SK-N-SH (cell line): ENCODE measurements at regions not wholly inside any gene's neighbourhood (a gene's known extent, or its start where the extent isn't known, plus 50 kb on each side); places are given as distances from the start of the nearest gene placed in this dataset.

Experiments
- EZH2phosphoT487 ChIP-seq: fragments of 200-600 bp; sonication (generic); IDR thresholded peaks from 2 replicates; pipeline ENCODE4 v1.6.1; 2017; ENCODE audit warnings: low read depth, mixed run types, mild to moderate bottlenecking, antibody characterized with exemption, moderate library complexity, borderline replicate concordance
- MEF2A ChIP-seq: IDR thresholded peaks from 2 replicates; pipeline ENCODE4 v1.4.0; 2012; ENCODE audit warnings: low read depth, borderline replicate concordance
- MXI1 ChIP-seq: IDR thresholded peaks from 2 replicates; pipeline ENCODE4 v1.6.1; 2012; ENCODE audit warnings: mild to moderate bottlenecking, low read depth, low read length, improper control_type of control experiment
- NFIC ChIP-seq: IDR thresholded peaks from 2 replicates; pipeline ENCODE4 v1.4.0; 2012; ENCODE audit warnings: borderline replicate concordance
- POLR2AphosphoS5 ChIP-seq: IDR thresholded peaks from 2 replicates; pipeline ENCODE4 v1.6.1; 2012; ENCODE audit warnings: low read depth, low read length
- RAD21 ChIP-seq: IDR thresholded peaks from 2 replicates; pipeline ENCODE4 v1.6.1; 2012; ENCODE audit warnings: mild to moderate bottlenecking, low read length
- RCOR1 ChIP-seq: fragments of 150-350 bp; IDR thresholded peaks from 2 replicates; pipeline ENCODE4 v1.6.1; 2017; ENCODE audit warnings: antibody characterized with exemption, low read length
- REST ChIP-seq: IDR thresholded peaks from 2 replicates; pipeline ENCODE4 v1.6.1; 2012; ENCODE audit warnings: mild to moderate bottlenecking, low read depth, low read length, moderate library complexity
- SIN3A ChIP-seq: IDR thresholded peaks from 2 replicates; pipeline ENCODE4 v1.6.1; 2012; ENCODE audit warnings: low read depth, mild to moderate bottlenecking, low read length, moderate library complexity, borderline replicate concordance
- TEAD4 ChIP-seq: IDR thresholded peaks from 2 replicates; pipeline ENCODE4 v1.4.0; 2012; ENCODE audit warnings: mild to moderate bottlenecking, borderline replicate concordance; ENCODE audit not compliant: insufficient read depth
- USF2 ChIP-seq: fragments of 150-350 bp; IDR thresholded peaks from 2 replicates; pipeline ENCODE4 v1.6.1; 2017; ENCODE audit warnings: antibody characterized with exemption, low read length, low read depth, borderline replicate concordance
- TF ChIP-seq, protein P1 (sequence below): fragments of 200-600 bp; sonication (generic); IDR thresholded peaks from 2 replicates; pipeline ENCODE4 v1.6.1; 2017; ENCODE audit warnings: antibody characterized with exemption, mild to moderate bottlenecking, moderate library complexity

DNA sequence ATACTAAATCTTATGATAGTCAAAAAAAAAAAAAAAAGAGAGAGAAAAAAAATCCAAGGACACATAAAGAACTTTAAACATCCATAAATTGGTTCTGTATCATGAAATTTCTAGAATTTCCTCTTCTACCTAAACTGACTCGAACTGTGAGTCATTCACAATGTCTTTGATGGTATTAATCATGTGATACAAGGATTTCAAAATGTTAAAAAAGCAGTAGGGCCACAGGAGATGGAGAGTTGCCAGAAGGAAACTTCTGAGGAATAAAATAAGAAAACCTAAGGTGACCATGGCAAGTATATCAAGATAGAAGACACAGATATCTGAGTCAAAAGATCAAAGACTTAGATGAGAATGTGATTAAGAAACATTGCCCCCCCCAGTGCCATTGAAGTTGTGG lies 1320.9 kb upstream of the FLRT2 start:
- TF ChIP-seq POLR2AphosphoS5 (no peak), USF2 (no peak), SIN3A (no peak), NFIC (no peak), EZH2phosphoT487 (no peak), MXI1 (no peak), TEAD4 (no peak), RAD21 (no peak), MEF2A (no peak), RCOR1 (no peak), REST (no peak)
- TF ChIP-seq, protein P1, sequence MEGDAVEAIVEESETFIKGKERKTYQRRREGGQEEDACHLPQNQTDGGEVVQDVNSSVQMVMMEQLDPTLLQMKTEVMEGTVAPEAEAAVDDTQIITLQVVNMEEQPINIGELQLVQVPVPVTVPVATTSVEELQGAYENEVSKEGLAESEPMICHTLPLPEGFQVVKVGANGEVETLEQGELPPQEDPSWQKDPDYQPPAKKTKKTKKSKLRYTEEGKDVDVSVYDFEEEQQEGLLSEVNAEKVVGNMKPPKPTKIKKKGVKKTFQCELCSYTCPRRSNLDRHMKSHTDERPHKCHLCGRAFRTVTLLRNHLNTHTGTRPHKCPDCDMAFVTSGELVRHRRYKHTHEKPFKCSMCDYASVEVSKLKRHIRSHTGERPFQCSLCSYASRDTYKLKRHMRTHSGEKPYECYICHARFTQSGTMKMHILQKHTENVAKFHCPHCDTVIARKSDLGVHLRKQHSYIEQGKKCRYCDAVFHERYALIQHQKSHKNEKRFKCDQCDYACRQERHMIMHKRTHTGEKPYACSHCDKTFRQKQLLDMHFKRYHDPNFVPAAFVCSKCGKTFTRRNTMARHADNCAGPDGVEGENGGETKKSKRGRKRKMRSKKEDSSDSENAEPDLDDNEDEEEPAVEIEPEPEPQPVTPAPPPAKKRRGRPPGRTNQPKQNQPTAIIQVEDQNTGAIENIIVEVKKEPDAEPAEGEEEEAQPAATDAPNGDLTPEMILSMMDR: no peak
